HG03469 (cell line): ENCODE measurements at regions not wholly inside any gene's neighbourhood (a gene's known extent, or its start where the extent isn't known, plus 50 kb on each side); places are given as distances from the start of the nearest gene placed in this dataset.
"Not testable (repeated sequence)": the region's sequence is repeated elsewhere in the genome, so short reads cannot be mapped to it uniquely, and the experiment has no call there.

Experiments used
- ATAC-seq: cut with Tn5 transposase; IDR thresholded peaks from one replicate; pipeline ENCODE4 v1.9.1; 2021; ENCODE audit warnings: mild to moderate bottlenecking, moderate library complexity, moderate number of reproducible peaks; ENCODE audit not compliant: unreplicated experiment

GRCh38 chr3:104909721-104910120 lies 457.0 kb upstream of the ALCAM start:
- no peak for ATAC-seq

- ATAC-seq = no peak
Observed at GRCh38 chr3:104911376-104911775, 455.3 kb upstream of the ALCAM start.

DNA sequence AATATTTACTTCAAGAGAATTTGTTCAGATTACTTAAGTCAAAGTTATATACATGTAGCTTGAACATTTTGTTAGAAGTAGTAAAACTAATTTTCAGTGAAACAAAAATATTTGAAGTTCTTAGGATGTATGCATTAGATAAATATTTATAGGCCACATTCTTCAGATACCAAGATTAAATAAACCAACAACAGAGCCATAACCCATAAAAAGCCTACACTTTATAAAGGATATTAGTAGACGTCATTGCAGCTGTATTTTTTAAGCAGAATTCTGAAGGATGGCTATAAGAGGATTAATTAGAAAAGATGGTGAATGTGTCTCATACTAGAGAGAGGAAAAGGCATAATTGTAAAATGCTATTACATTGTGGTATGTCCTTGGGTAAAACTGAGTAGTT lies 449.7 kb upstream of the ALCAM start:
- no peak for ATAC-seq

DNA sequence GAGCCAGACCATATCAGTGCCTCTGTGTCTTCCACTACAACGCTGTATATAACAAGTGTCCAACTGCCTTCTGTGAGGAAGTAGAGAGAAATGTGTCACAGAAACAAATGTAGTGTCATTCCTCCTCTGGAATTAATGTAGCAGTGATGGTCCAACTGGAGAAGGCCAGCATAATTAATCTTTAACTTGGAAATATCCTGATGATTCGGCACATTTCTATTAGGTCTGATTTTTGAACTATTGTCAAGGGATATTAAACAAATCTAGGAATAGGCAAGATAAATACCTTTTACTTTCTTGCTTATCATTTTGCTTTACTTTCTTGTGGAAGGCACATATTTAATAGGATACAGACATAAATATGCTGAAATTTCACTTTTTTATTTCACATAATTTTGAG lies 446.2 kb upstream of the ALCAM start:
- ATAC-seq = no peak

- no peak for ATAC-seq
Observed at GRCh38 chr3:104933972-104934371, 432.7 kb upstream of the ALCAM start.

DNA sequence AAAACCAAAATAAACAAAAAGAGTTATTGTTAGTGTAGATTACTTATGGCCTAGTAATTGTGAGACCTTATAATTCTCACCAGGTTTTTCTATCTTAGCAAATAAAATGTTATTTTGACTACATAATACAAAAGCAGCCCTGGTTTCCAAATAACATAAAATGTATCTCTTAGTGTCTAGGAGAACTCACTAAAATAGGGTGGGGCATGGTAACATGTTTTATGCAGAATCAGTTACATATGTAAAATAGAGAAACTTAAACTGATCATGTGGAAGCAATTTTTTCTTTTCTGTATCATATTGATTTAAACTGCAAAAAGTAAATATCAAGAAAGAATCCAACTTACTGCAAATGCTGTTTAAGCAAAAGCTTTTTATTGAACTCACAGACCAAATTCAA lies 431.1 kb upstream of the ALCAM start:
- no peak for ATAC-seq

DNA sequence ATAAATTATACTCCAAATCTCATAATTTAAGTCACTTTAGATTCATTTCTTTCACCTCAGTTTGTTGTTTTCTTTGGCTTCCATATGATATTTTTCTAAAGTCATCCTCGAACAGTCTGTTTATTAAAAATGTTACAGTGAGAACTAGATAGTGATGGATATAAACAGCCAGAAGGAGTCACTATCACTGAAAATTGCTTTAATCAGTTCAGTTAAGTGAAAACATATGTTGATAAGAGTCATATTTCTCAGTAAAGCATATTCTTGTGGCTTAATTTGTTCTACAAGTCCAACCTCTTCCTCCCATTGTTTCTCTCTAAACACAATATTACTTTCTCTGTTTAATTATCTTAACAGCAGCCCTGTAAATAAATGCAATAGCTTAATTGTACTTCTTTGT lies 427.5 kb upstream of the ALCAM start:
- ATAC-seq = no peak

- no peak for ATAC-seq
Observed at GRCh38 chr3:104941785-104942184, 424.9 kb upstream of the ALCAM start.

GRCh38 chr3:104943974-104944373 lies 422.7 kb upstream of the ALCAM start:
- ATAC-seq = no peak

DNA sequence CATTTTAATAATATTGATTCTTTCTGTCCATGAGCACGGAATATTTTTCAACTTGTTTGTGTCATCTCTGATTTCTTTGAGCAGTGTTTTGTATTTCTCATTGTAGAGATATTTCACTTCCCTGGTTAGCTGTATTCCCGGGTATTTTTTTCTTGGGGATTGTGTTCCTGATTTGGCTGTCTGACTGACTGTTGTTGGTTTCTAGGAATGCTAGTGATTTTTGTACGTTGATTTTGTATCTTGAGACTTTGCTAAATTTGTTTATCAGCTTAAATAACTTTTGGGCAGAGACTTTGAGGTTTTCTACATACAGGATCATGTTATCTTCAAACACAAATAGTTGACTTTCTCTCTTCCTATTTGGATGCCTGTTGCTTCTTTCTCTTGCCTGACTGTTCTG lies 418.8 kb upstream of the ALCAM start:
- no peak for ATAC-seq

DNA sequence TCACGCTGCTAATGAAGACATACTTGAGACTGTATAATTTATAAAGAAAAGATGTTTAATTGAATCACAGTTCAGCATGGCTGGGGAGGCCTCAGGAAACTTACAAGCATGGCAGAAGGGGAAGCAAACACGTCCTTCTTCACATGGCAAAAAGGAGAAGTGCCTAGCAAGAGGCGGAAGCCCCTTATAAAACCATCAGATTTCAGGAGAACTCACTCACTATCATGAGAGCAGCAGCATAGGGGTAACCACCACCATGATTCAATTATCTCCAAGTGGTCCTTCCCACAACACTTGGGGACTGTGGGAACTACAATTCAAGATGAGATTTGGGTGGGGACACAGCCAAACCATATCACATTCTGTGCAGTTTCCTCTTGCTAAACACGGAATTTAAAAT lies 416.9 kb upstream of the ALCAM start:
- not testable (repeated sequence) for ATAC-seq

- ATAC-seq = no peak
Observed at GRCh38 chr3:104951426-104951825, 415.3 kb upstream of the ALCAM start.

- no peak for ATAC-seq
Observed at GRCh38 chr3:104952146-104952972, 414.4 kb upstream of the ALCAM start.

- no peak for ATAC-seq
Observed at GRCh38 chr3:104956620-104957345, 409.9 kb upstream of the ALCAM start.

GRCh38 chr3:104960579-104960978 lies 406.1 kb upstream of the ALCAM start:
- no peak for ATAC-seq

- ATAC-seq = no peak
Observed at GRCh38 chr3:104961851-104962250, 404.9 kb upstream of the ALCAM start.

GRCh38 chr3:104974316-104974715 lies 392.4 kb upstream of the ALCAM start:
- ATAC-seq = no peak

DNA sequence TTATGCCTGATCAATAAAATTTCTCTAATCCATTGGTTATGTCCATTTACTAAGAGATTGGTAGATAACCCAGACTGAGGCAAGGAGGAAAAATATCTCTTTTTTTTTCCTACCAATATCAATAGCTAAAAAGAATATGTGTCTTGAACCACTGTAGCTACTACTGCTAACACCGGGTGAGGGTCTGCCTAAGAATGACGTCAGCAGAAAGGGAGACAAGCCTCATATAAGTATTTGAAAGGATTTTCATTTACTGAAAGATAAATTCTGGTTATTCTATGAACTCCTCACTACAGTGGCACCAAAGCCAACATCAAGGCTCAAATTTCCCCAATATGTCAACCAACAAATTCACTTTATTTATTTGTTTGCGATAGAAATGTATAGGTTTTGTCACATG lies 389.0 kb upstream of the ALCAM start:
- ATAC-seq = no peak

GRCh38 chr3:104982130-104982529 lies 384.6 kb upstream of the ALCAM start:
- ATAC-seq = no peak

GRCh38 chr3:104987859-104988258 lies 378.9 kb upstream of the ALCAM start:
- ATAC-seq = no peak

GRCh38 chr3:104988496-104988895 lies 378.2 kb upstream of the ALCAM start:
- ATAC-seq = no peak

DNA sequence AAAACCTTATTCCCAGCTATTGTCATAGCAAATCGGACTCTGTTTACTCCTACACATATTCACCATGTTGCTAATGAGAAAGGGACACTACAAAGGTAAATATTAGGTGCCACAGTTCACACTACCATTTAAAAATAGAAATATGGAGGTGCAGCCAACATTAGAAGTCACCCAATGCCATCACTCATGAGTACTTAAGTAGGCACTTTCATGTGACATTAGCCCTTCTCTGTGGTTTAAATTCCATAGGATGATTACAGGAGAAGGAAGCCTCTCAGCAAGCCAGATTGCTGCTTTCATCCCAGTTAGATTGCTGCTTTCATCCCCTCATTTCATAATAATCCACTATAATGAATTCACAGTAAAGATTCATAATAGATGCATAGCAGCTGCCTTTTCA lies 376.8 kb upstream of the ALCAM start:
- ATAC-seq = no peak
